HepG2 (cell line): ENCODE measurements at regions not wholly inside any gene's neighbourhood (a gene's known extent, or its start where the extent isn't known, plus 50 kb on each side); places are given as distances from the start of the nearest gene placed in this dataset.
A peak's percentile ranks its signal among the peaks of the same experiment; 100 is the strongest.

Experiments
- ATAC-seq: fragments of 200-7000 bp; cut with Tn5 transposase; 3 replicates; pipeline ENCODE4 v1.9.1; 2020; ENCODE audit warnings: mild to moderate bottlenecking, moderate library complexity
- BruUV-seq: library from RNA; stranded (reverse); fragments of 400-500 nt; replicated peaks from 2 replicates; lab custom pipeline; 2021; lab: Mats Ljungman, UMichigan
- CTCF ChIA-PET: fragments of 300-600 bp; formaldehyde crosslinking; extraction: SDS; loops from one replicate; lab custom pipeline; 2021; ENCODE audit warnings: low total read pairs, inconsistent platforms, low intra/inter-chr PET ratio; lab: Yijun Ruan, JAX
- POLR2A ChIA-PET: fragments of 350-600 bp; sonication (Branson Sonifier 250); formaldehyde crosslinking; loops from one replicate; lab custom pipeline; 2020; ENCODE audit warnings: antibody characterized with exemption, inconsistent platforms; lab: Yijun Ruan, JAX
- DNase-seq: peaks from one replicate; pipeline ENCODE4 v3.0.0-alpha.2; 2015; ENCODE audit warnings: low spot score
- FAIRE-seq: peaks from 3 replicates; lab custom pipeline; 2011; peaks lifted over from hg19 to GRCh38; lab: Jason Lieb, UNC
- H2AFZ ChIP-seq: one replicate; pipeline ENCODE4 v1.6.1; 2011; ENCODE audit warnings: low read length, inconsistent platforms
- H3K27ac ChIP-seq: fragments of 300-600 bp; 3 replicates; pipeline ENCODE4 v1.8.0; 2011; ENCODE audit warnings: mixed run types, mild to moderate bottlenecking, mixed read lengths, low read length, inconsistent platforms; ENCODE audit not compliant: insufficient read depth; ENCODE audit errors: extremely low read length
- H3K27me3 ChIP-seq, 2 experiments: fragments of 200-600 bp in 1 of 2; 2 replicates in 1 of 2; 3 replicates in 1 of 2; pipeline versions ENCODE4 v1.6.0 to v1.8.0; 2011; ENCODE audit warnings: low read length in 2 of 2, mild to moderate bottlenecking in 2 of 2, moderate library complexity in 2 of 2, inconsistent platforms in 1 of 2; ENCODE audit not compliant: insufficient read depth in 2 of 2, control insufficient read depth in 1 of 2
- H3K36me3 ChIP-seq, 2 experiments: fragments of 200-600 bp in 1 of 2; replicated peaks in 1 of 2; 2 replicates in 1 of 2; 3 replicates in 1 of 2; pipeline versions ENCODE4 v1.5.1 to v1.8.0; 2011; ENCODE audit warnings: low read length in 2 of 2, inconsistent platforms in 1 of 2; ENCODE audit not compliant: insufficient read depth in 2 of 2, control insufficient read depth in 1 of 2
- H3K4me1 ChIP-seq: 2 replicates; pipeline ENCODE4 v1.5.1; 2012; ENCODE audit warnings: low read length, inconsistent platforms; ENCODE audit not compliant: insufficient read depth
- H3K4me2 ChIP-seq: 2 replicates; pipeline ENCODE4 v1.6.0; 2011; ENCODE audit warnings: low read depth, low read length, inconsistent platforms
- H3K4me3 ChIP-seq, 3 experiments: fragments of 200-600 bp in 1 of 3; sonication (generic), shearing (Covaris generic) in 1 of 3; replicated peaks in 1 of 3; 2 replicates each; pipeline ENCODE4 v1.5.1; 2011 to 2016; ENCODE audit warnings: low read length in 3 of 3, inconsistent platforms in 2 of 3, low read depth in 2 of 3, mild to moderate bottlenecking in 2 of 3, control low read depth in 1 of 3, mixed read lengths in 1 of 3; ENCODE audit not compliant: insufficient read depth in 1 of 3
- H3K79me2 ChIP-seq: one replicate; pipeline ENCODE4 v1.6.1; 2011; ENCODE audit warnings: low read length, inconsistent platforms; ENCODE audit not compliant: insufficient read depth
- H3K9ac ChIP-seq: 2 replicates; pipeline ENCODE4 v1.6.0; 2011; ENCODE audit warnings: mild to moderate bottlenecking, low read depth, low read length, inconsistent platforms; ENCODE audit not compliant: insufficient read depth
- H3K9me3 ChIP-seq: 2 replicates; pipeline ENCODE4 v1.5.1; 2012; ENCODE audit warnings: mild to moderate bottlenecking, low read length
- H4K20me1 ChIP-seq: 2 replicates; pipeline ENCODE4 v1.6.0; 2011; ENCODE audit warnings: inconsistent platforms, mild to moderate bottlenecking, low read length, moderate library complexity; ENCODE audit not compliant: insufficient read depth
- CCDC6 ChIP-seq: sonication (generic); formaldehyde crosslinking; IDR thresholded peaks from 2 replicates; pipeline ENCODE4 v1.8.1; 2022; ENCODE audit warnings: mild to moderate bottlenecking, missing genetic modification reagents, moderate library complexity
- CEBPB ChIP-seq: IDR thresholded peaks from 2 replicates; pipeline ENCODE4 v1.6.1; 2011; ENCODE audit warnings: low read depth, low read length, improper control_type of control experiment, borderline replicate concordance
- CHD2 ChIP-seq: IDR thresholded peaks from 2 replicates; pipeline ENCODE4 v1.6.1; 2011; ENCODE audit warnings: low read depth, low read length, improper control_type of control experiment
- FOXO4 ChIP-seq: sonication (generic); formaldehyde crosslinking; conservative IDR thresholded peaks from 2 replicates; pipeline ENCODE4 v1.8.1; 2023; ENCODE audit warnings: missing genetic modification reagents
- HDAC6 ChIP-seq: fragments of 200-600 bp; sonication (generic); IDR thresholded peaks from 2 replicates; pipeline ENCODE4 v1.7.0; 2017; ENCODE audit warnings: mild to moderate bottlenecking, antibody characterized with exemption, low read length, low read depth
- KDM1A ChIP-seq: IDR thresholded peaks from 2 replicates; pipeline ENCODE4 v1.6.1; 2016; ENCODE audit warnings: missing compliant biosample characterization
- KLF9 ChIP-seq: IDR thresholded peaks from 2 replicates; pipeline ENCODE4 v1.6.1; 2016; ENCODE audit warnings: low read depth
- MAFK ChIP-seq, 2 experiments: IDR thresholded peaks in 1 of 2; conservative IDR thresholded peaks in 1 of 2; 2 replicates each; pipeline ENCODE4 v1.6.1; 2011; ENCODE audit warnings: improper control_type of control experiment in 2 of 2, low read length in 2 of 2
- NFATC3 ChIP-seq: sonication (generic); formaldehyde crosslinking; IDR thresholded peaks from 2 replicates; pipeline ENCODE4 v1.5.1; 2020; ENCODE audit warnings: mild to moderate bottlenecking, missing genetic modification reagents
- SIN3B ChIP-seq: fragments of 150-350 bp; IDR thresholded peaks from 2 replicates; pipeline ENCODE4 v1.6.1; 2014; ENCODE audit warnings: low read length
- SMAD9 ChIP-seq: sonication (generic); formaldehyde crosslinking; IDR thresholded peaks from 2 replicates; pipeline ENCODE4 v1.5.1; 2020; ENCODE audit warnings: mild to moderate bottlenecking, missing genetic modification reagents
- ZBTB46 ChIP-seq: sonication (generic); formaldehyde crosslinking; IDR thresholded peaks from 2 replicates; pipeline ENCODE4 v1.4.0; 2020; ENCODE audit warnings: mild to moderate bottlenecking, missing genetic modification reagents, borderline replicate concordance
- ZFYVE20 ChIP-seq: sonication (generic); formaldehyde crosslinking; IDR thresholded peaks from 2 replicates; pipeline ENCODE4 v1.8.0; 2023; ENCODE audit warnings: low read depth, mild to moderate bottlenecking, moderate library complexity, missing genetic modification reagents, borderline replicate concordance
- ZNF260 ChIP-seq: sonication (generic); formaldehyde crosslinking; IDR thresholded peaks from 2 replicates; pipeline ENCODE4 v1.4.0; 2020; ENCODE audit warnings: missing genetic modification reagents, low read depth, mild to moderate bottlenecking, borderline replicate concordance
- ZNF281 ChIP-seq: sonication (generic); formaldehyde crosslinking; IDR thresholded peaks from 2 replicates; pipeline ENCODE4 v1.4.0; 2020; ENCODE audit warnings: missing genetic modification reagents, borderline replicate concordance
- ZNF432 ChIP-seq: sonication (generic); formaldehyde crosslinking; IDR thresholded peaks from 2 replicates; pipeline ENCODE4 v1.5.0; 2020; ENCODE audit warnings: missing genetic modification reagents, mild to moderate bottlenecking, borderline replicate concordance
- ZNF761 ChIP-seq: sonication (generic); formaldehyde crosslinking; conservative IDR thresholded peaks from 2 replicates; pipeline ENCODE4 v1.4.0; 2020; ENCODE audit warnings: mild to moderate bottlenecking, missing genetic modification reagents
- WGBS: methylation state at CpG from one replicate; pipeline ENCODE4 v1.1.6; 2017; ENCODE audit warnings: low lambda C conversion rate; 5-methylcytosine and 5-hydroxymethylcytosine counted together
- in situ Hi-C: cut with HindIII; loops from 2 replicates; pipeline ENCODE4 v1.10.0; 2017; ENCODE audit warnings: low pct_unique_long_range_greater_than_20kb; ENCODE audit not compliant: extremely low pct_ligation_motif_present
- intact Hi-C: fragments of 100-400 bp; cut with micrococcal nuclease; formaldehyde crosslinking; loops from one replicate; pipeline ENCODE4 v1.10.0; 2022; ENCODE audit not compliant: unreplicated experiment
- TF ChIP-seq, protein P1 (sequence below), 2 experiments: sonication (generic) in 1 of 2; formaldehyde crosslinking in 1 of 2; IDR thresholded peaks; 2 replicates each; pipeline versions ENCODE4 v1.5.1 to v1.6.1; 2011 to 2020; ENCODE audit warnings: borderline replicate concordance in 1 of 2, low read depth in 1 of 2, low read length in 1 of 2, mild to moderate bottlenecking in 1 of 2, missing genetic modification reagents in 1 of 2, moderate library complexity in 1 of 2

DNA sequence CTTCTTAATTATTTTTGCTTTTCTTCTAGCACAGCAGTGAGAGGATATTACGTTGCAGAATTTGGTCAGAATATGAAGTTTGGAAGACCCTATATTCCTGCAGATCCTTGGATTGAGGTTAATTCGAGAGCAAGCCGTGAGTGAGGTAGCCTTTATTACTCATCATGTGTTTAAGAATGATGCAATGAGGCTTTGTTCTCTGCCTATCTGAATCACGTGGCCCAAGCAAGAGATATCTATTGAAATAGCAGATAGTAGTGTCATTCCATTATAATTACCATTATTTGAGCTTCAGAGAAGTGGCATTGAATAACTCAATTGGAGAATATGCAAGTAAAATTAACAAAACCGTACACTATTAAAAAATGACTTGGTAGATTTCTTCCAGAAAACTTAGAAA is 641.1 kb downstream of the TMEM182 start:
- POLR2A ChIA-PET: no interaction called here
- no peaks in the 10 kb centered on the region for H3K9me3 ChIP-seq
- H3K4me1 ChIP-seq: no peaks in the 10 kb centered on the region
- no peak overlapping the region for H2AFZ ChIP-seq
- H3K9ac ChIP-seq: no peak overlapping the region
- CTCF ChIA-PET: no interaction called here
- no peaks in the 10 kb centered on the region for H3K27me3 ChIP-seq
- BruUV-seq: no TSS peak
- DNase-seq: no peak
- no peaks in the 10 kb centered on the region for H3K79me2 ChIP-seq
- no peak overlapping the region for H3K4me3 ChIP-seq
- no peak overlapping the region for H3K4me2 ChIP-seq
- 2% methylated on average over 5 of the region's 5 CpGs for WGBS
- no peak for ATAC-seq
- intact Hi-C loops (no loop called here), in situ Hi-C loops (no loop called here)
- H3K27ac ChIP-seq: no peak overlapping the region
- FAIRE-seq: no peak
- no peaks in the 10 kb centered on the region for H3K36me3 ChIP-seq
- H4K20me1 ChIP-seq: no peaks in the 10 kb centered on the region
- no peak for TF ChIP-seq ZNF281 (CRISPR knock-in tag)
- TF ChIP-seq CCDC6: no peak
- TF ChIP-seq ZFYVE20: no peak
- TF ChIP-seq ZNF761 (CRISPR knock-in tag): no peak
- no peak for TF ChIP-seq KLF9 (CRISPR knock-in tag)
- peak; percentile 65; the same call in 1 of the 2 replicates for TF ChIP-seq CEBPB
- TF ChIP-seq NFATC3: no peak
- no peak for TF ChIP-seq ZBTB46 (CRISPR knock-in tag)
- TF ChIP-seq, protein P1, sequence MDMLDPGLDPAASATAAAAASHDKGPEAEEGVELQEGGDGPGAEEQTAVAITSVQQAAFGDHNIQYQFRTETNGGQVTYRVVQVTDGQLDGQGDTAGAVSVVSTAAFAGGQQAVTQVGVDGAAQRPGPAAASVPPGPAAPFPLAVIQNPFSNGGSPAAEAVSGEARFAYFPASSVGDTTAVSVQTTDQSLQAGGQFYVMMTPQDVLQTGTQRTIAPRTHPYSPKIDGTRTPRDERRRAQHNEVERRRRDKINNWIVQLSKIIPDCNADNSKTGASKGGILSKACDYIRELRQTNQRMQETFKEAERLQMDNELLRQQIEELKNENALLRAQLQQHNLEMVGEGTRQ (IDR thresholded peaks at IDR 0.05; ENCODE audit: low read depth, low read length): 0 out of 2 replicates have a peak, but pooled peaks have one; percentile 12
- TF ChIP-seq, protein P1 (CRISPR knock-in tag; IDR thresholded peaks at IDR 0.05; ENCODE audit: borderline replicate concordance): no peak
- no peak for TF ChIP-seq MAFK (conservative IDR thresholded peaks at IDR 0.05 in 1 of 2, IDR thresholded peaks at IDR 0.05 in 1 of 2; ENCODE audit: low read length in 2 of 2)
- no peak for TF ChIP-seq SIN3B
- TF ChIP-seq KDM1A (CRISPR knock-in tag): no peak
- TF ChIP-seq ZNF432 (CRISPR knock-in tag): no peak
- TF ChIP-seq CHD2: no peak
- TF ChIP-seq HDAC6: no peak
- TF ChIP-seq FOXO4 (CRISPR knock-in tag): no peak
- TF ChIP-seq ZNF260 (CRISPR knock-in tag): no peak
- no peak for TF ChIP-seq SMAD9 (CRISPR knock-in tag)
